RPMI8226 (cell line): ENCODE measurements at regions not wholly inside any gene's neighbourhood (a gene's known extent, or its start where the extent isn't known, plus 50 kb on each side); places are given as distances from the start of the nearest gene placed in this dataset.

ENCODE experiments used
- DNase-seq: peaks from one replicate; pipeline ENCODE4 v3.0.0-alpha.2; 2015

DNA sequence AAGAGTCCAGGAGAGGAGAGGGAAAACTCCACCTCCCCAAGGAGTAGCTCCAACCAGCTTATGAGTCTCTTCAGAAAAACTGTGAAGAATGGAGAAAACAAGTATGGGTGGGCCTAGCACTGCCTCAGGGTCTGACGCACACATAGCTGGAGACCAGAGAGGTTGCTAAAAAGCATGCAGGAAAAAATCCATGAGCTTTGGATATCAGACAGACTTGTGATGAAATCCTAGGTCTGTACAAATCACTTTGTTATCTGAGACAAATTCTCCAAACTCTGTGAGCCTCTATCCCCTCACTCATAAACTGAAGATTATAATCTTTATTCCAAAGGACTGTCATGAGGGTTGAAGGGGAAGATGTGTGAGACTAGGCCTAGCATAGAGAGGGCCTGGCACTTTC, 141.5 kb upstream of the FGGY start:
- no peak for DNase-seq

DNA sequence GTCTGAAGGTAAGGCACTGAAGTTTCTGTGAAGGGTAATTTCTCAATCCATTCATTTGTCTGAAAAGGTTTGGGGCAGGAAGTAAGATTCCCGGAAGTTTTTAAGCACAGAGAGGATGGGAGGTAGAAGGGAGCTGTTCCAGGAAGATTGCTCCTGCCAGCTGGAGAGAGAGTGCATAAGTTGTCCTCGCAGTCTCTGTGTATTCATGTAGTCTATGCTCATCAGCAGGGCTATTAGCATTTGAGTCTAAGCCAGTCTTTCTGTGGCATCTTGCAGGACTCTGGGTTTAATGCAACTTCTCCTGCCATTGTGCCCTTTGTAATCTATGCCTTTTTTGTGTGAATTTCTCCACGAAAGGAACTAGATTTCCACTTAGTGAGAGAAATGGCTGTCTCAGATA, 140.8 kb upstream of the FGGY start:
- DNase-seq, result no peak

DNA sequence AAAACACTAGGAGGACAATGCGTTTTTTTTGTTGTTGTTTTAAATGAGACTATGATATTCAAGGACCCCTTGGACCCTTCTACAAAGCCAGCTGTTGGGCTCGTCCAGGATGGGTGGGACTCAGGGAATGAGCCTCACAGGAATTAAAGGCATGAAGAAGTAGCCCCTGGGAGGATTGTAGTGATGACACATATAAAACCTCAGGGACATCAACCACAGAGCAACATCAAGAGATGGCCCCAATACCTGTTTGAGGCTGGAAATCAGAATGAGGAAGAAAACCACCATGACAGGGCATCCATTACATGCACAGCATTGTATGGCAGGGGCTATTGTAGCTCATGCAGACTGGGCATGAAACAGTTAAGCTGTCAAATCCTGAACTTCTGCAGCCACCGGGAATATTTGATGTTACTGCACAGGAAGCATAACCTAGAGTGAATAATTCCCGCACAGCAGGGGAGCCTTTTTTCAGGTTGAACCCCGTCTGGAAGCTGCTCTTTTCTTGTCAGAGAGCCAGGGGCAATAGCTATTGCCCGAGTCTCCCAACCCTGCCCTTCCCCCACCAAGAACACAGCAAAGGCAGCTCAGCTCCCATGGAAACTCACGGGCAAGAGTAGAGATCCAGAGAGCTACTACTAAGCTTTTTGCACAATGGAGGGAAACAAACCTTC, 140.2 kb upstream of the FGGY start:
- no peak for DNase-seq

DNA sequence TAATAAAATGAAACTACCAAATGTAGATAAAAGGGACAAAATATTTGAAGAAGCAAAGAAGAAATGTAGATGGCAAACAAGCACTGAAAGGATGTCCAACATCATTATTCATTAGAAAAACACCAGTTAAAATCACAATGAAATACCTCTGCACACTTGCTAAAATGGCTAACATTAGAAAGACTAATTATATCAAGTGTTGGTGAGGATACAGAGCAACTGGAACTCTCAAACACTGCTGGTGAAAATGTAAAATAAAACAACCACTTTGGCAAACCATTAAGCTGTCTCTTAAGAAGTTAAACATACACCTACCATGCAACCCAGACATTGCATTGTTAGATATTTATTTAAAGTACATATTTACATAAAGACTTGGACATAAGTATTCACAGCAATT, 138.6 kb upstream of the FGGY start:
- DNase-seq, result no peak

DNA sequence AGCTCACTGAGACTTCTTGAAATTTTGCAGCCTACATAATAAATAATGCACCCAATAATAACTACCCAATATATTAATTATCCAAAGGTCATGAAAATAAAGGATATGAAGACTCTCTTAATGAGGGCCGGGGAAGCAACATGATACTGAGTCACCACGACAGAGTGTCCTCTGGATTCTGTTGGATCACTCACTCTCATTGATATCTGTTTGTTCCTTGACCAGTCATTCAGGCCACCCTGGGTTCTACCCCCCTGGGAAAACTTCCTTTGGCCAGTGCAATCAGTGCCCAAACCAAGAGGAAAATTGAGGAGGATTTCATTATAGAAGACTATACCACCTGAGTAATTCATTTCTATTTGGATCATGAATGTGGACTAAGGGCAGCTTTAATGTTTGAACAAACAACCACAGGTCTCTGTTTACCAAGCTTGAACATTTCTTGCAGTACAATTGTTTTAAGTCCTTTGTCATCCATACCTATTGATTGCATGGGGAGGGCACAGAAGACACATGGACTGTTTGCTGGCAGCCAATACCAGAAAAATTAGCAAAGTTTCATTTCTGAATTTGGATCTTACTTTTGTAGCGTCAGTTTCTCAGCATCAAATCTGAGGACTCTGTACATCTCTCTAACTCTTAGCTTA, 137.2 kb upstream of the FGGY start:
- no peak for DNase-seq

DNA sequence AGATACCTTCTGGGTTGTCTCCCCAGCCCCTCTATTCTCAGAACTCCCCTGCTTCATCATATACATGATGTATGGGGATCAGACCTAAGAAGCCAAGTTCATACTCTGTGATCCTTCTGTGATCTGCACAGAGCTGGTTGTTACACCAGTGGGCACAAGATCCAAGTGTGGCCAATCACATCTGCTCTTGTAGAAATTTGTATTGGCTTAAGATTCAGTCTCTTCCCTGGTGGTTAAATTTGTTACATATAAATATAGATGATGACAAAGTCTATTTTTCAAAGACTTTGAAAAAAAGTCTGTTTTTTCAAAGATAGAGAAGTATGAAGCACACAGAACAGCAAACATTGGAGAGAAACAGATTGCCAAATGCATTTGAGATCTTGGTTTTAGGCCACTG, 135.8 kb upstream of the FGGY start:
- no peak for DNase-seq

DNA sequence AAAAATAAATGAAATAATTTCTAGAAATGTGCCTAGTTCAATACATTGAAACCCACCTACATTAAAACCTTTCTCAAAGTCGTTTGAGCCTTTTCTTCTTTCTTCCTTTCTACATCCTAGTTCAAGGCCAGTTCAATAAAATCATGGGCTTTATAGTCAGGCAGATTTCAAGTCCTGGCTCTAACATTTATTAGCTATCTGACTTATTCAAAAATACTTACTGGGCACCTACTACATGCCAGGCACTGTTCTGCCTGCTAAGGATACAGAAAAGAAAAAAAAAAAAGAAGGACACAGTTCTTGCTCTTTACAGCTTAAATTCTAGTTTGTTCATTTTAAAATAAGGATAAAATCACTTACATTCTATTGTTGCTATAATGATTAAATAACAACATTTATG, 134.2 kb upstream of the FGGY start:
- DNase-seq, result no peak

DNA sequence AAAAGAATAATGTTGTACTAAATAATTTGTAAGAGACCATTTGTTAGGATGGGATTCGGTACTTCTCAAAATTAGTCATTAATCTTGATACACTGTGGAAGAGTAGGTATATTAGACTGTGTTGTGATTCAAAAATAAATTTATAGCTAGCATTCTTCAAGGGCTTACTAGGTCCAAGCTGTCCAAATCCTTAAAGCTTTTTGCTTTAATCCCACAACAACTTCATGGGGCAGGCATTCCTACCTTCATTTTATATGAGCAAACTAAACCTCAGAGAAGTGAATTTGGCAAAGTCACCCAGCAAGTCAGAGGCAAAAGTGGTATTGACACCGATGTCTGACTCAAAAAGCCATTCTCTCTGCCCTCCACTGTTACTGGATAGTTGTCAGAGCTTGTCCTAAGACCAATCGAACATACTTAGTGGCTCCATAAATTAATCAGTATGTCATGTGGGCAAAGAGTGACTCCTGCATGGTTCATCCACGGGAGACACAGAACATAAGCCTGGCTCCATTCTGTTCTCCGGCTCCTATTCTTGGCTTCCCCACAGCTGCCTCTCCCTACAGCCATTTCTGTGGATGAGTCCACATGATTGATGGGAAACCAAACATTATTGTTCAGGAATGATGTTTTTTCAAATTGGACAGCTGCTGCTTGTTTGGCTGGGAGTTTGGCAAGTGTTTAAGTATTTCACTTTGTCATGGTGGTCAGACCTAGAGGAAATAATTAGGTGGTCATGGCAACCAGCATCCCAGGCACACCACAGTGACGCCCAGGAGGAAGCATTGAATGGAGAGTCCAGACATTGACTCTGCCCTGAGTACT, 133.4 kb upstream of the FGGY start:
- DNase-seq, result no peak

DNA sequence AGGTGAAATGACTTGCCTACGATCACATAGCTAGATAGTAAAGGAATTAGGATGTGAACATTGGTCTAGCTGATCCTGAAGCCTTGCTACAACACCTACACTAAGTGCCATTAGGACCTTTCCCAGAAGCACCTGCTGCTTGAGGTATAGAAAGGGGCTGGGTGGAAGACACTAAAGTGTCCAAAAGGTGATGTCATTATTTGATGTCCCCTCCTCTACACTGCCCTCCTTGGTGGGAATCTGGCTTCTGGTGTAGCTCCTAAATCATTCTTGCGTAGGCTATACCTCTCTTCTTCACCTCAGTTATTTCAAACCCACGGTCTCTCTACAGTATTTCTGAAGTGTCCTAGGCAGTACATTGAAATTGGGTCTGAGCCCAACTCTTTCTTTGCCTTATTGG, 132.5 kb upstream of the FGGY start:
- no peak for DNase-seq

DNA sequence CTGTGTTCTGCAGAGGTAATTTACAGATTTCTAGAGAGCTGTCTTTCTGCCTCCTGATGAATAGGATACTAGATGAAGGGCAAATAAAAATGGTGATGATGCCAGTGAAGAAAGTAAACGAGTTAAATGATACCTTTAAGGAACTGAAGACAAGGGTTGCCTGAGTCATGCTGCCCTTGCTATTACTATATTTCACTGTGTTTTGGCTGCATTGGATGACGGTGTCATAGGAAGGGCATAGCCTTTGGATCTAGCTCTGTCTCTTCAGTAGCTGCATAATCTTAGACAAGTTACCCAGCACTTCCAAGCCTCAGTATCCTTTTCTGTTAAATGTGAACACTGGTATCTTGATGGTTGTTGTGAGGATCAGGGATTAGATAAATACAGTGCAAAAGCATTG, 131.5 kb upstream of the FGGY start:
- DNase-seq, result no peak

DNA sequence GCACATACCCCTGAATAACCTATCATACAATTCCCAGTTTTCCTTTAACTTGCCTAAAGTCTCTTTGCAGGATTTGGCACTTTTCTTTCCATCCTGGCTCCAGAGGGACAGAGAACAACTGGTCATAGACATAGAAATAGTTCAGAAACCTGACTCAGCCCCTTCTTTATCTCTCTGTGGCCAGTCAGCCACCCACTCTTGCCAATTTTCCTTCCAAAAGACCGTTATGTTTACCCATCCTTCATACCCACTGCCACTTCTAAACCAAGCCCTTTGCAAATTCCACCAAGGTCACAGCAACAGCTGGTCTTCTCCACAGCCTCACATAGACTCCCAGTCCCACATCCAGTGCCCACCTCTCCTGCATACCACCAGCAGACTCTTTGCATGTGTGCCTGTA, 127.2 kb upstream of the FGGY start:
- DNase-seq, result no peak

DNA sequence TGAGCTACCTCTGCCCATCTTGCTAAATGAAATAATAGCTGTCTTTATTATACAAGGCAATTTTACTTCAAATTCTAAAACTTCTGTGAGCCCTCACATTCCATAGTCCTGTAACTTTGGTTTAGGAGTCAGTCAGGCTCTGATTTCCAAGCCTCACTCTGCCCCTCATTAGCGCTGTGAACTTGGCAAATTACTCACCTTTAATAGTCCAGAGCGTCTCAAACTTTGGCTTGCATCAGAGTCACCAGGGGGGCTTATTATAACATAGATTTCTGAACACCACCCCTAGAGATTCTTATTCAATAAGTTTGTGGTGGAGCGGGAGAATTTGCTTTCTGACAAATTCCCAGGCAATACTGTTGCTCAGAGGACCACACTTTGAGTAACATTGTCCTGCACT, 126.2 kb upstream of the FGGY start:
- DNase-seq, result no peak

DNA sequence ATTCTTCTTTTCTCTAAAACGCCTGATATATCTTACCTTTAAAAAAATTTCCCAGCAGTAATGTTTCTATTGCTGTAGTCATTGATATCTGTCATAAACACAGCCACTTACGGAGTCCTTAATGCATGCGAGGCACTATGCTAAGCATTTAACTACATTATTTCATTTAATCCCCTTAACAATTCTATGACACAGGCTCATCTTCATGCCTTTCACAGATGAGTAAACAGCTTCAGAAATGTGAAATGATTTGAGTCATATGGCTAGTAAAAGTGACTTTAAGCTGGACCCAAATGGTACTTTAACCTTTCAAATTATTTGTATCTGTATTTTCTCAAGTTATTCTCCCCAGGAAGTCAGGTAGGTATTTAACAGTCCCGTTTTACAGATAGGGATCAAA, 125.1 kb upstream of the FGGY start:
- DNase-seq, result no peak

DNA sequence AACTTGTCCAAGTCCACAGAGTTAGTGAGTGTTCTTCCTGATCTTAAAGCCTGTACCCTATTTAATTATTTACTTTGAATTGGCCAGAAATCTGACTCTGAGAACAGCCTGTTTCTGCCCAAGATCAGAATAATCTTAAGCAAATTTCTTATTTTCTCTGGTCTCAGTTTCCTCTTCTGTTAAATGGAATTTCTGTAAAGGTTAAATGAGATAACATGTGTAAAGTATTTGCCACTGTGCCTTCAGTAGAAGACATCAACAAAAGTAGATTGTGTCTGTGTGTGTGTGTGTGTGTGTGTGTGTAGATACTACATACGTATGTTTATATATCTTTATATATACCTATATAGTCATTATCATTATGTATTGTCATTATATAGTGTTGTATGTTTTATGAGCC, 124.2 kb upstream of the FGGY start:
- DNase-seq, result no peak

DNA sequence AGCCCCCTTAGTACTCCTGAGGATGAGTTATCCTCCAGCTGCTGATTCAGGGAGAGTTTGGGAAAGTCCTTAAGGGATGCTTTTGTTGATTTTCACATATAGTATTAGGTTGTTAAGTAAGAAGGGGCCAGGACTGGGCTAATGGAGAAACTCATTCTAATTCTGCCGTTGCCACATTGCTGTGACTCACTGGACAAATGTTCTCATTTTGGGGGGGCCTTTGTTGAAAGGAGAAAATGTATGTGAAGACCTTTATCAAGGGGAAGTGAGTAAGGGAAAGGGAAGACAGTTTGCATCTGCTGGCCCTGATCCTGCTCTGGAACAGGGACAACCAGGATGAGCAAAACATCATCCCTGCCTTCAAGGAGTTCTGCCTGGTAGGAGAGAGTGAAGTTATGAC, 123.2 kb upstream of the FGGY start:
- no peak for DNase-seq

DNA sequence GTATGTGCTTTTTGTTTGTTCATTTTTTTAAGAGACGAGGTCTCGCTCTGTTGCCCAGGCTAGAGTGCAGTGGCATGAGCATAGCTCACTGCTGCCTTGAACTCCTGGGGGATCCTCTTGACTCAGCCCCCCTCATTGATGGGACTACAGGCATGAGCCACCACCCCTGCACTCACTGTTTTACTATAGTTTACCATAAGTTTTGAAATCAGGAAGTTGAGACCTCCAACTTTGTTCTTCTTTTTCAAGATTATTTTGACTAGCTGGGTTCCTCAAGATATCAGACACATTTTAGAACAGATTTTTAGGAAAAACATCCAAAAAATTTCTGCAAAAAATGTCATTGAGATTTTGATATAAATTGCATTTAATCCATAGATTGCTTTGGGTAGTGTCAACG, 120.4 kb upstream of the FGGY start:
- no peak for DNase-seq

DNA sequence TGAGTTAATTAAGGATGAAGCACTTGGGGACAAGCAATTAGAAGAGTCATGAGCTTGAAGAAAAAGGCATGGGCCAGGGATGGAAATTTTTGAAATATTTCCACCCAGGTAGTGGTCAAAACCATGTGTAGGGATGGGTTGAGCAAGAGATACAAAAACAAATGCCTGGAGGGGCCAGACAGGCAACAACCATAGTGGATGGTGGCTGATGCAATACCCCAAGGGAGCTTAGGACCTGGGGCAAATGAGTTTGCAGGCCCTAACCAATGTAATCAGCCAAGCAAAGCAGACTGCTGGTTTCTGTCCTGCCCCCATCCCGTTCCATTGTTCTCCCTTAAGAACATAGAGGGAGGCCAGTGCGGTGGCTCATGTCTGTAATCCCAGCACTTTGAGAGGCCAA, 119.1 kb upstream of the FGGY start:
- DNase-seq, result no peak

DNA sequence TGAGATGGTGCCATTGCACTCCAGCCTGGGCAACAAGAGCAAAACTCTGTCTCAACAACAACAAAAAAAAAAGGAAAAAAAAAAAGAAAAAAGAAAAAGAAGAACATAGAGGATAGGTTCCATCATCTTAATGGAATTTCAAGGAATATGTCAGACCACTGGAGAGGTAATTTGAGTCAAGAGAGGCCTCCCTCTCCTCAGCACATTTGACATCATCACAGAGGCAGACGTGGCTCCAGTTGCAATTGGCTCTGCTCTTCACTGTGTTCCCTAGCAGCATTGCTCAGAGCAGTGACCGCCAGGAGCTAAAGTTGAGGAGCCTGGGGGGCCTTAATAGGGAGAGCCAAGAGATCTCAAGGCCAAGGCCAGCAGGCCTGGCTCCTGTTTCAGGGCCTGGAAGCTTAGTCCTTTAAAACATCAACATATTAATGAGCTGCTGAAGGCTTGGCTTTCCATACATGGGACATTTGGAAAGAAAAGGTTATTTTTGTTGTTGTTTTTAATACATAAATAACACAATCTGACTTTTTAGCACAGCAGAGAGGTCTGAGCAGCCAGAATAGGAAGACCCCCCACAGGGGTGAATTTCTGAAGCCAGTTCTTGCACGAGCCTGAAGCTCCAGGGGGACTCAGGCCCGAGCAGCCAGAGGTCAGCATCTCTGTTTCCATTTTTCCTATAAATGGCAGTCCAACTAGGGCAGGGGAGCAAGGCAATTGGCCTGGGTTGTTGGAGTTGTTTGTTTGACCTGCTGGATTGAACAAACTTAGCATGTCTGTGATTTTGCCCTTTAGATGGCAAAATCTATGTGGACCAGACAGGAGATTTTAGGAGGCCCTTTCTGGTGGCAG, 118.3 kb upstream of the FGGY start:
- DNase-seq, result no peak

DNA sequence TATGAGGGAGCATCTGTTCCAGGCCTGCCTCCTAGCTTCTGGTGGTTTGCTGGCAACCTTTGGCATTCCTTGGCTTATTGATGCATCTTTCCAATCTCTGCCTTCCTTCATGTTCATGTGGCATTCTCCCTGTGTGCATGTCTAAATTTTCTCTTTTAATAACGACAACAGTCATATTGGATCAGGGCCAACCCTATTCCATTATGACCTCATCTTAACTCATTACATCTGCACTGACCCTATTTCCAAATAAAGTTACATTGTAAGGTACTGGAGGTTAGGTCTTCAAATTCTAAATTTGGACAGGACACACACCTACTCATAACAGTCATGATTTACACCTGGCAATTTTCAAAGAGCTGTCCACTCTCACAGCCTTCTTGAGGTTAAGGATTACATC, 117.2 kb upstream of the FGGY start:
- no peak for DNase-seq

DNA sequence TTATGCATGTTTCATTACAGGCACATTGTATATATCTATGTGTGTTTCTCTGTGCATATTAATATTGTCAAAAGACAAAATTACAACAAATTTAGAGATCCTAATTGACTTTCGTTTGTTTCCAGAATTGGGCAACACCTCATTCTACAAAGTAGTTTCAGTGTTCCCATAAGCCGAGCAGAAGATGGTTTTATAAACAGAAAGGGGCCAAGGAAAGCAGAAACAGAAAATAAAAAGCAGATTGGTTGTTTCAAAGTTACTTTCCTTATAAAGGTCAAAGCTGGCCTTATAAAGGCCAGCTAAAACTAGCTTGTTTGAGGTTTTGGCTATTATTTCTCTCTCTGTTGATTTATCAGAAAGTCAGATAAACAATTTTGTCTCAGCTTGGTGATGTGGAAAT, 116.2 kb upstream of the FGGY start:
- DNase-seq, result no peak

DNA sequence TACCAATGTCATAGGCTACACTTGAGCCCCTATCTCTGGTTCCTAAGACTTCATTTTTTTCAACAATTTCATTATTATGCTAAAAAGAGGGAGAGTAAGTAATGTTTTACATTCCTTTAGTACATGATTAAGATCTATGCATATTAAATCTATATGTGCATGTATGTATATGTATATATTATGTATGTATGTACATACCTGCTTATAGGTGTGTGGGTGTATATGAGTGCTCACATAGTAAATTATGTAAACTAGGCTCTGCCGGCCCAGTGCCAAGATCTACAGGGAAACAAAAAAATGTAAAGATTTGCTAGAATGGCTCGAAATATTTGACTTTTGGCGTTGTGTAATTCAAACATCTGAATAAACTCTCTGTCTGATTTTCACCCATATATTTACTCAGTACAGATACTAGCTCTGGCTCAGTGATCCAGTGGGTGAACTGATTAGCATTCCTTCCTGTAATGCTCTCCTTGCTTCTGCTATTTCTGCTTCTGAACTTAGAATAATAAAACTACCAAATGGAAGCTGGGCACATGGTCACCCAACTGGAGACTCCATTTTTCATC, 113.1 kb upstream of the FGGY start:
- DNase-seq, result no peak

DNA sequence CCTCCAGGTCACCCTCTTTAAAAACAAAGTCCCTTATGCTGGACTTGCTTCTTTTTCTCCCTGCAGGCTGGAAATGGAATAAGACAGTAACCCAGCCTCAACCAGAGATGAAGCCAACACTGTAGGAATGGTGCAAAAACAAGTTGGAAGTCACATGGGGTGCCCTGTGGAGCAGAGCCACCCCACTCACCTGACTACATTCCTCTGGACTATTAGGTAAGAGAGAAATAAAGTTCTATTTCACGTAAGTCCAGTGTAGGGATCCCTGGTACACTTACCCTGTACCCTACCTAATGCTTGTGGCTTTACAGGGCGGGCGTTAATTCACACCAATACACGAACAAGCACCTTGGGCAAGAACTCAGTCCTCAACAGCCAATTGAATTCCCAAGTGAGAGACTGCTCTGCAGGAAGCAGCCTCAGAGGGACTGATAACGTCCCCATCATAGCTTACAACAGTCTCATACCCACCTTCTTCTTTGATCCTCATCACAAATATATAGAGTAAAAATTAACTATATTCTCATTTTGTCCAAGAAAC, 112.5 kb upstream of the FGGY start:
- DNase-seq, result no peak
